ENCODE measurements at regions not wholly inside any gene's neighbourhood (a gene's known extent, or its start where the extent isn't known, plus 50 kb on each side); places are given as distances from the start of the nearest gene placed in this dataset.
"Not testable (repeated sequence)": the region's sequence is repeated elsewhere in the genome, so short reads cannot be mapped to it uniquely, and the experiment has no call there.

DNA sequence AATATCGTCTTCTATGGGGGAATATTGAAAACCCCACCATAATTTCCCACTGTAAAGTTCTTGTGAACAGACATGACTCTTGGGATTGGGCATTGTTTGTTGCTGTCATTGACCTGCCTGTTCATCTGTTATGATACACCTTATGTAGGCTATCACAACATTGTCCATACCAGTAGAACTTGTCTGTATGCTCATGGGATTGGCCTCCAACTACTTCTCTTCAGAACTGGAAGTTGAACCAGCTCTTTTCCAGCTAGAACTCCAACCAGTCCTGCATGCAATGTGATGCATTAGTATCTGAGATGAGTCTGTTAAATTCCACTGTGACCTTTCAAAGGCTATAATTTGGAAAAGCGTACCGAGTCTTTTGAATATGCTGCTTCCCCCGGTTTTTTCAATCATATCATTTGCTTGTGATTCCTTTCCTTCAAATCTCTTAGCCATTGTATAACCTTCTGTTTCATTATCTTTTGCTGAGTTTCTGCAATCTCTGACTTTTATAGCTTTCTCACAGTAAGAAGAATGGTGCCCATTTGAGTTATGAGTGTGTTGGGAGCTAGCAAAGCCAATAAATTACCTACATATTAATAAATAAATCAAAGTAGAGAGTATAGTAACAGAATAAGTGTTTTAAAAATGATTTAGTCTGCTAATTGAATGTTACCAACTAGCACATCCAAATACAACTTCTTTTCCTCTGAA, 101.9 kb downstream of the PLK2 start:
- DNase-seq (ENCODE audit: low read depth in 3 of 3) = no peak

DNA sequence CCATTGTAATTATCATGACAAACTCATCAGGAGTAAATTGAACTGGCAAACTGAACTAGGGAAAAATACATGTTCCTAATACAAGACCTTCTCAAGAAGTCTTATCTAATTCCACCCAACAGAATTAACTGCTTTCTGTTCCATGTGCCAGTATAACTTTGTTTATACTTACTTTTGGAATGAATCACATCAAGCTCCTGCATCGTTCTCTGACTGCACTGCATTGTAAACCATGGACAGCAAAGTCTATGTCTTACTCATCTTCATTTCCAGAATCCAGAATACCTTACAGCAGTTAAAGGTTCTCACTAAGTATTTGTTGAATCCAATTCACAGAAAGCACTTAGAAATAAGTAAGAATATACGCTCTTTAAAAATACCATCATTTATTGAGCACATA, 102.8 kb downstream of the PLK2 start:
- DNase-seq (ENCODE audit: low read depth in 3 of 3) = no peak

DNA sequence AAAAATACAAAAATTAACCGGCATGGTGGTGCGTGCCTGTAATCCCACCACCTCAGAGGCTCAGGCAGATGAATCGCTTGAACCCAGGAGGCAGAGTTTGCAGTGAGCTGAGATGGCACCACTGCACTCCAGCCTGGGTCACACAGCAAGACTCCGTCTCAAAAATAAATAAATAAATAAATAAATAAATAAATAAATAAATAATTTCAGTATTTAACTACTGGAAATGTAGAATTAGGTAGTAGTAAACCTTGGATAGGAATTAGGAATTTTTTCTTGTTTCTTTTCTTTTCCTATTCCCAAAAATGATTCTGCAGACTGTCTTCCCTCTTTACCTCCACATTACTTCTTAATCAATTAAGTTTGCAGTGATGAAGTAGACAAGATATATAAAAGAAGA, 103.2 kb downstream of the PLK2 start:
- DNase-seq (ENCODE audit: low read depth in 3 of 3) = no peak

DNA sequence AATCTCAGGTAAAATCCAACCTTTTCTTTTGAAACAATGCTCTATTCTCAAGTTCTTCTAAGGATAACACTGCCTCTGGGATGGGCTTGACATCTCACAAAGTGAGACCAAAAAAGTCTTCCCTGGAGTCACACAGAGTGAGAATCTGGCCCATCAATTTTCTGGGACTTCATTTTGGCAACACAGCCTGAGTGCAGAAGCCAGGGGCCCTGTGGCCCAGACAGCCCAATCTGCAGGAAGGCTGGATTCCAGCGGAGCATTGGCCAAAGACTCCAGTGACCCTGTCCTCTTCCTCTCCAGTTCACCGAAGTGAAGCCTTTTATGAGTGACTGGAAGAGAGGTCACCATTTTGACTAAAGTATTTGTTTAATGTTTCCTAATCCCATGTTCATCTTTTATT, 105.1 kb downstream of the PLK2 start:
- DNase-seq (ENCODE audit: low read depth in 3 of 3) = no peak

DNA sequence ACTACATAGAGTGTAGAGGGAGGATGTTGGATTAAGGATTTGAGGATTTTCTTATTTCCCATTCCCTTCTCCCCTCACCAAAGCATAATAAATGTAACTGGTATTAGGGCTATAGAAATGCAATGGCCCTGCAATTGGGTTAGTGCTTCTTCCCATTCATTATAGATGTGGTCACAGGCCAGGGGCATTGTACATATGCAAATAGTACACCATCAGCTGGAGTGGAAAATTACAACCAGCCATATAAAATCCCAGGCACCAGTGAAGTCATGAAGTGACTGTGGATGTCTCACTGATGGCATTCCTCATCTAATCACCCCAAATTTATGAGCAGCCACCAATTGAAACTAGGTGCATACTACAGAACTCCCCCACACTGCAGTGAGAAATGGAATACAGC, 105.9 kb downstream of the PLK2 start:
- DNase-seq (ENCODE audit: low read depth in 3 of 3) = no peak

DNA sequence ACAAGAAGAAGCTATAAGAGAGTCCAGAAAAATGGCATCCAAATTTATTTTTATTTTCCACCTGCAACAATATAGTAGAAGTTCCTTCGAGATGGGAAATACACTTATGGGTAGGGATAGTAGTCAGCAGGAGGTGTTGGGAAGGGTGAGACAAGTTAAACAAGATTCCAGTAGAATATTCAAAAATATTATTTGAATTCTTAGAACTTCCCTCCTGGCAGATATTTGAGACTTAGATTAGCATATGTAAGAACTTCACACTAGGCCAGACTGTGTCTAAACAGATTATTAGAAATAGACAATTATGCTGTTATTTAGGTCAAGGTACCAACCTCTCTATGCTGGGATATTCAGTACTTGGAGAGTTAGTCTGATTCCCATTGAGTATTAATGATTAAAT, 108.7 kb downstream of the PLK2 start:
- DNase-seq (ENCODE audit: low read depth in 3 of 3) = no peak

DNA sequence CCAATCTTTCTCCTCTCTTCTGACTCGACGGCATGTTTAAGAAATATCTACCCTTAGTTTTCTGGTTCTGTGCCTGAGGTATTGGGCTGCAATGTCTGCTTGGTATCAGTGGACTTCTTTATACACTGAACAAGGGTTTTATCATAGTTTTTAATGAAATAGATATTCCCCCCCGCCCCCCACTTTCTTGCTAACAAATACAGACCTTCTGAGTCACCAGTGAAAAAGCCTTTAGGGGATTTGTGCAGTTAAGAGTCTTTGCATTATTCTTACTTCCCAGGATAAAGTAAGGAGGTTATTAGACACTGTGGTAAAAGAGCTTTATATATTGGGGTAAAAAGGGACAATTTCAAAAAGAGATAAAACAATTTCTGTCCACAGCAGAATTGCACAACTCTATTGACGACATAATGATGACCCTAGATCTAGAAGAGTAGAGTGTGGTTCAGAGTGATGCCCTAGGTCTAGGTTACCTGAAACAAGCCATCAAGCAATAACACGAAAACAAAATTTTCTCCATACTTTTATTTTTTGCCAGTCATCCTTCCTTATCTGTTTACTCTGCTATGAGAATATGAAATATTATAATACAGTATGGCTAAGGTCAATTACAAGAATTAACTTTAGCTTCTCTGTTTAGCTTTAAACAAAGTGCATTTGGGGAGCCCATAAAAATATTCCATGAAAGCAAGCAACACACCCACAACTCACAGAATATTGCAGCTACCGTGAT, 110.7 kb downstream of the PLK2 start:
- no peak for DNase-seq (ENCODE audit: low read depth in 3 of 3)

DNA sequence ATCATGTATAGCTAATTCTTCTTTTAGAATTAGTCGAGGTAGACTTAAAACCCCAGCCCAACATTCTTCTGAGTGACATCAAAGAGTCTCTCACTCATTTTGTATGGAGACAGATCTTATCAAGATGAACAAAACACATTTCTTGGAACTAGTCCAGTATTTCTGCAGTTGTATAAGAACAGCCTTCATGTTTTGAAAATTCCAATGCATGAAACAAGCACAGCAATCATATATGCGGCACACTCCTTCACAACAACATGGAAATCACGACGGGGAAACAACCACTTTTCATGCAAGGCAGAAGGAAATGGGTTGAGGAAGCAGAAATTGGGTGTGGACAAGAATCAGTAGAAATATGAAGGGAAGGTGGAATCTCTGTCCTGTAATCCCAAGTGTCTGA, 113.8 kb downstream of the PLK2 start:
- DNase-seq (ENCODE audit: low read depth in 3 of 3) = no peak

DNA sequence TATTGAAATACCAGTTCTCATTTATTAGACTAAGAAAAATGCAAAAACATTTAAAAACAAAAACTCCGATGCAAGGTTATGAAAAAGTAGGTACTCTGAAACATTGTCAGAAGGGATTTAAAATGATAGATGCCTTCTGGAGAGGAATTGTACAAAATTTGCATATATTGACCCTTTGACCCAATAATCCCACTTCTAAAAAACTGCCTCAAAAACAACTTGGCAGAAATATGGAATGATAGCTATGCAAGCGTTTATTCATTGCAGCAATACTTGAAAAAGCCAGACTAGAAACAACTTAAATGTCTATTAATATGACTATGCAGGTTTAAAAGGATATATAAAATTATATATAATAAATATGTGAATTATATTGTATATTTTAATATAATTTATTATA, 118.4 kb downstream of the PLK2 start:
- no peak for DNase-seq (ENCODE audit: low read depth in 3 of 3)

DNA sequence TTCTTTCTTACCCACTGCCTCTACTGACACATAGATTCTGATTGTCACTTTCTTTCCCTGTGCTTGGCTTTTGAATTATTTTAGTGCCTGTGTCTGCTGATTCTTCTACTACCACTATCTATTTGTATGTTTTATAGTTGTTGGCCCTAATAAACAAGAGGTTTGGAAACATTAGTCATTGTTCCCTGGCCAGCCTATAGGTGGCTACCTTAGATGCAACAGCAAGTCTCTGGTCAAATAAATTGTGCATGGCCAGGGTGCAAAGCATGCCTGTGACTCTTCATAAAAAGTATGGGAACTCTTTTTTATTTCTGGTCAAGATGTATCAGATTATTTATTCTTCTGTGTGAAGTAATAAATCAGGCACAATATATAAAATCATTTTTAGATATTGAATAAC, 124.4 kb downstream of the PLK2 start:
- no peak for DNase-seq (ENCODE audit: low read depth in 3 of 3)

DNA sequence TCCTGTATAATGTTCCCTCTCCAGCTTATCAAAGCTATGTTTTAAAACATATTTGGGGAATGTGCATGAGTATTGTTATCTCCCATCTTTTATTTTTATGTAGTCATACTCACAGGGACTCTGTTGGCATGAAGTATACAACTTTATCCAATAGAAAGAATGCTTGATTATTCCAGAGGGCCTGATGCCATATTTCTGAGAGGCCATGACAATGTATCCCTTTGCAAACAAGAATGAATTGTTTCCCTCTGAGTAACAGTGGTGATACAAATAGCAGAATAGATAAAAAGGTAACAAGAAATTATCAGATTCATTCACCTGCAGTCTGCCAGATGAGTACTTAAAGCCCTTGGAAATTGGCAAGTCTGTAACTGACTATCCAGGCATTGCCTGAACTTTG, 125.9 kb downstream of the PLK2 start:
- DNase-seq (ENCODE audit: low read depth in 3 of 3) = no peak

DNA sequence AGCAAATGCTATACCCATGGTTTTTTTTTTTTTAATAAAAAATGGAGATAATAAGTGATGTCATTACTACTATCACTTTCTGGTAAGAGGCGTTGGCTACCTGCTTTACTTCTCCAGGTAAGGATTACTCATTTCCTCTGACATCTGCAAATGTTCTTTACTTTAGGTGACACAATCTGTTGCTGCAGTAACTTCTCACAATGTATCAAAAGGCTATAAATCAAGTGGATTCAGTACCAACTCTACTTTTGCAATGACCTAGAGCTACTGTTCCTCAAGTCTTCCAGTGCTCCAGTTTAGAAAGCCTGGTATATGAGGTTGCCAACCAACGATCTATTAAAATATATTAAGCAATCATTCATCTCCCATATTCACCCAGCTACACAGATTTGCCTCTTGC, 129.1 kb downstream of the PLK2 start:
- no peak for DNase-seq (ENCODE audit: low read depth in 3 of 3)

DNA sequence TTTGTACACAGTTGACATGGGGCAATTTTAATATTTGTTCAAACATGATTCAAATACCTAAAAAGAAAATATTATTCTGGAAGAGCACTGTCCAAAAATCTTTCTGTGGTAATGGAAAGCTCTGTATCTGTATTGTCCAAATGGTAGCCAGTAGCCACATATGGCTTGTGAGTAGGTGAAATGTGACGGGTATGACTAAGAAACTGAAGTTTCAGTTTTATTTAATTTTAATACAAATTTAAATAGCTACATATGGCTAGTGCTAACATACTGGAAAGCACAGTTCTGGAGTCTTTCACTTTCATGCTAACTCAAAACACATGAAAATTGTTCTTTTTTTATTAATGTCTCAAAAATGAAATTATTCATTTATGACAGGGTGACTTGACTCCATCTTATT, 132.6 kb downstream of the PLK2 start:
- DNase-seq (ENCODE audit: low read depth in 3 of 3) = no peak

DNA sequence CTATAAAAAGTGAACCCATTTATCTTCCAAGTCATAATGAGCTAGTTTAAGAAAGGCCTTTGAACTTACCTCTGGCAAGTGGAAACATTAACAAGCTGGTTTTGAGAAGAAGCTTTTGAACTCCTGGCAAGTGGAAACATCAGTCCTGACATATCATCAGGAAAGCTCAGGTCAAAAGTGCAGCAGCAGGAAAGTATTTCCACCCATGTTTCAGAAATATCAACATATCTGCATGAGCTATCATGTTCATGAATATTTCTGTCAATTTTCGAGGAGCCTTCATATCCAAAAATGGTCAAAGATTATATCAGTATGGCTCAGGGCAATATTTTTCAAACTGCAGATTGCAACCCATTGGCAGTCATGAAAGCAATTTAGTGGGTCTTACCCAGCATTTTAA, 133.9 kb downstream of the PLK2 start:
- no peak for DNase-seq (ENCODE audit: low read depth in 3 of 3)

DNA sequence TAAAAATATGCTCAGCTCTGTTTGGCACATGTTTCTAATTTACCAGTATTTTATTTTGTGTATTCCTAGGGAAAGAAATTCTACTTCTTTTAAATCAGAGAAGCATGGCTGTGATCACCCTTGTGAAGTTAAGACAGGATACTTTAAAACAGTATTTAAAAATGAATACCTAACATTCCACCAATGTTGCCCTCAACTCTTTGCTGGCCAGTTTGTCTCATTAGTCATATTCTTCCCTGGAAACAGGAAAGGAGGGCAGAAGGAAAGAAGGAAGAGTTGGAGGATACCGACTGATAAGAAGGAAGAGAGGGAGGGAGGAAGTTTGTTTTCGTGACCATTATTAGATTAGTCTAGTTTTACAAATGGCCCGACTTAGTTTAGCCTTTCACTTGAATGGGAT, 137.4 kb downstream of the PLK2 start:
- no peak for DNase-seq (ENCODE audit: low read depth in 3 of 3)

DNA sequence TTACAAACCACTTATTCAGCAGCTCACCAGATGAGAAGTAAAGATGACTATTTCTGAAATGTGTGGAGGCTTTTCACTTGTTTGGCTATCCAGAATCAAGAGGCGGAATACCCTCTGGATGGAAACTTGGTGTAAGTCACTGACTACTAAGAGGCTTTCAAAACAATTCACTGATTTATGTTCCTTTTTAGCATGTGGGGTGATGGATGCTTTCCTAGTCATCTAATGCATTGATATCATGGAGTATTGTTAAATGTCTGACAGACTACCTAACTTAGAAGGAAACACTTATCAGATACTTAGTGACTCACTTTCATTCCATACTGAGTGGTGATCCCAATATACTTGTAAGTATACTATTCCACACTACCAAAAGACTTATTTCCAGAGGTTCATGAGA, 141.4 kb downstream of the PLK2 start:
- DNase-seq (ENCODE audit: low read depth in 3 of 3) = no peak

DNA sequence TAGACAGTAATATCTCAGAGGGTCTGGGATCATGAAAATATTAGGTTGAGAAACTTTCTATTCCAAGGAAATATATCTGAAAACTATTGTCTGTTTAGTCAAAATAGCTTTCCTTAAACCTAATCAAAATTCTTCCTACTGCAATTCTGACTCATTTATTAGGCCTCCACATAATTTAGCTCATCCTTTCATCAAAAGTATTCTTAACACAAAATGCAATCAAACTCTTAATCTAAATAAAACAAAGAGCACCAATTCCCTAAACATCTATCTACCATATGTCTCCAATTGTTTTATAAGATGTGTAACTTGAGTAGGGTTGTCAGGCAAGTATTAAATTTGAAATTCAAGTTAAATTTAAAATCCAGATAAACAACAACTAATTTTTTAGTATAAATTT, 142.1 kb downstream of the PLK2 start:
- no peak for DNase-seq (ENCODE audit: low read depth in 3 of 3)

DNA sequence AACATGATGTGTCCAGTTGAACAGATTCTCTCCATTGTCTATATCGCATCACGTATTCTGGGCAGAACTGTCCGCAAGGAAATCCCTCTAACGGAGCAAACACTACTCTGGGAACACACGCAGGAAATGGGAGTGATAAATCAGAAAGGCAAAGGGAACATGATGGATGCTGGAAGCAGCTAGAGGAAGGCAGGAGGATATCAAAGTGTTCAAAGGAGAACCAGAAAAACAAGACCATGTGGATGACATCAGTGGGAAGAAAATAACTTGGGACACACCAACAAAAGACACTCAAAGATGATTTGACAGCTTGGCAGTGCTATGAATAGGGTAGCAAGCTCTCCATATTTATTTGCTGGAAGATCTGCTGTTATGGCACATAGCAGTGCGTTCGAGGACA, 142.9 kb downstream of the PLK2 start:
- DNase-seq (ENCODE audit: low read depth in 3 of 3) = no peak

DNA sequence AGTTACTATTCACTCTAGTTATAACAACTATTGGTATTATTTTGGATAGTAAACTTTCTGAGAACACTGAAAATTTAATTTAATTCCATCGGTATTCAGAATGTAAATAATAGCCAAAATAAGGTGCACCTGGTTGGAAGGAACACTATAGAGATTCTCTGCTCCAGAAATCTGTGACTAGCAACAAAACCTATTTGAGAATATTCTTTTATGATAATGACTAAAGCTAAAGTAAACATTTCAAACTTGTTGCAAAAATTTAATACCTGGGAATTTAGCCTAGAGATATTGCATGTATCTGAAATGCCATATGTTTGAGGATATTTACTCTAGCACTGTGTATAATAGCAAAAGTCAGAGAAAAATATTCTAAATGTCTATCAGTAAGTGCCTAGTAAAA, 144.1 kb downstream of the PLK2 start:
- DNase-seq (ENCODE audit: low read depth in 3 of 3) = no peak

DNA sequence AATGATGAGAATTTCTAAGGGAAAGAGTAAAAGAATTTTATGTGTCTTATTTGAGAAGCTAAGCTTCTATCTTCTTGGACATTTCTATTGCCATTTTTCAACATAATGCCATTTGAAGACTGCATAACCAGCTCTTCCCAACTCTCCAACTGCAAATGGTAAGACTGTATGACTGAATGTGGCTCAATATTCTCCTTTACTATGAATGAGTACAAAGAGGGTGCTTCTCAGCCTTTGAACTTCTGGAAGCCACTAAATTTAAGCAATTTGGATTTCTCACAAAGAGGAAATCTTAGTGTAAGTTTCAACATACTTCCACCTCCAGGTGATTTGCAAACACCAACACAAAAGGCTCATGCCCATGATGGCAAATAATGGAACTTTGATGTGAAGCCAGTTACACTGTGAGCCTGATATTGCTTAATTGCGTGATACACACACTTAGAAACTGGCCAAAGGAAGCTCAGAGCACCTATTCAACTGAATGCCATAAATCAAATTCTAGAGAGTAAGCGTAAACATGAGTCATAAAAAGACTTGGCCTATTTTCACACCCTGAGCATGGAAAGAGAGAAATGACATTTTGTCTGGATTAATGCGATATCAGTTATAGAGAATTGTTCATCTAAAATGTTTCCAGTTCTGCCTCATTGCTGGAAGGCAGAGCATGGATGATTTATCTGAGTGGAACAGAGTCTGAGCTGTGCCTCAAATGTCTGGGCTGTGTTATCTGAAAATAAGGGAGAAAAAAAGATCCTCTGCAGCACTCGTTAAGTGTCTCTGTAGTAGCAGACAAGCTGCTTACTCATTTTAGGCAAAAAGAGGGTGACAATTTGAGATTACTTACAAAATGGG, 145.3 kb downstream of the PLK2 start:
- DNase-seq (ENCODE audit: low read depth in 3 of 3) = no peak

DNA sequence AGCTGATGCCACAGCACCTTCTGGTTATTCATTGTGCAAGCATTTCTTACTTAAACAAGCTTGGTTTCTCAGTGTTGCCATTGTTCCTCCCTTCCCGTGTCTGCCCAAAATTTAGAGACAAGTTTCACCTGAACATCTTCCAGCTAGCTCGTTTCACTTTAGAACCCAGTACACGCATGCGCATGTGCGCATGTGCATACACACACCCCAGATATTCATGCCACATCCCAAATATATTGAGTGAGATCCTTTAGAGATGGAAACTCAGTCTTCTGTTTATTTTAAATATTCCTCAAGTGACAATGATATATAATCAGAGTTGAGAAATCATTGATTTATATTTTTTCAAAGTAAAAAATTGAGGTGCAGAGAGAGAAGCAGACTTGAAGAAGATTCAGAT, 147.6 kb downstream of the PLK2 start:
- no peak for DNase-seq (ENCODE audit: low read depth in 3 of 3)

DNA sequence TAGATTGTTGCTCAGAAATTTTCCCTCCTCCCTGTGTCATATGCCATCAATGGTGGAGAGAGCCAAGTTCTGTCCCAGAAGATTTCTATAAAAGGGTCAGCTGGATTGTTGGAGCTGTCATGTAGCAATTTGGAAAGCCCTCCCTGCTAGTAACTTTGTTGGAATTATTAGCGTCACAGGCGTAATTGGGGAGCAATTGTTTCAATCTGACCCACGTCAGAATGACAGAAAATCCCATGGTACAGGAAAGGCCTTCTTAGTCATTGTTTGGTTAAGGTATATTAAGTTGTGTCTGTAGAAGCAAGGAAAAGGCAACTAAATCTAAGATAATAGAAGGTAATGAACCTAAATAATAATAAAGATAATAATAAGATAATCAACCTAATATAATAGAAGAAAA, 148.4 kb downstream of the PLK2 start:
- no peak for DNase-seq (ENCODE audit: low read depth in 3 of 3)

DNA sequence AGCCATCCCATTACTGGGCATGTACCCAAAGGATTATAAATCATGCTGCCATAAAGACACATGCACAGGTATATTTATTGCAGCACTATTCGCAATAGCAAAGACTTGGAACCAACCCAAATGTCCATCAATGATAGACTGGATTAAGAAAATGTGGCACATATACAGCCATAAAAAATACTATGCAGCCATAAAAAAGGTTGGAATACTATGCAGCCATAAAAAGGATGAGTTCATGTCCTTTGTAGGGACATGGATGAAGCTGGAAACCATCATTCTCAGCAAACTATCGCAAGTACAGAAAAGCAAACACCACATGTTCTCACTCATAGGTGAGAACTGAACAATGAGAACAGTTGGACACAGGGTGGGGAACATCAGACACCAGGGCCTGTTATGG, 151.5 kb downstream of the PLK2 start:
- DNase-seq (ENCODE audit: low read depth in 3 of 3) = not testable (repeated sequence)
